H1 (cell line): ENCODE measurements at regions not wholly inside any gene's neighbourhood (a gene's known extent, or its start where the extent isn't known, plus 50 kb on each side); places are given as distances from the start of the nearest gene placed in this dataset.

Experiments used
- CTCF ChIA-PET: fragments of 300-600 bp; sonication (Branson Sonifier 250); formaldehyde crosslinking; loops from one replicate; lab custom pipeline; 2021; ENCODE audit not compliant: partially characterized antibody; lab: Charles Lee
- POLR2A ChIA-PET: fragments of 300-600 bp; sonication (Branson Sonifier 250); formaldehyde crosslinking; loops from one replicate; lab custom pipeline; 2021; ENCODE audit warnings: inconsistent platforms; ENCODE audit not compliant: partially characterized antibody; lab: Charles Lee
- DNase-seq, 2 experiments: peaks; one replicate each; pipeline versions ENCODE4 v3.0.0 to v3.0.0-alpha.2; 2010 to 2022; ENCODE audit warnings: low spot score in 2 of 2, low read depth in 1 of 2, mixed read lengths in 1 of 2
- FAIRE-seq: peaks from 2 replicates; lab custom pipeline; 2011; peaks lifted over from hg19 to GRCh38; lab: Jason Lieb, UNC
- H2AFZ ChIP-seq: 2 replicates; pipeline ENCODE4 v1.8.1; 2012; ENCODE audit warnings: low read length, inconsistent platforms
- H2AK5ac ChIP-seq: 2 replicates; pipeline ENCODE4 v1.6.1; 2013; ENCODE audit warnings: low read depth, low read length
- H2BK120ac ChIP-seq: replicated peaks from 2 replicates; pipeline ENCODE3; 2013; ENCODE audit warnings: low read depth, low read length, inconsistent platforms
- H2BK12ac ChIP-seq: 2 replicates; pipeline ENCODE4 v1.6.1; 2013; ENCODE audit warnings: low read depth, low read length
- H2BK15ac ChIP-seq: 2 replicates; pipeline ENCODE4 v1.6.1; 2013; ENCODE audit warnings: low read length
- H2BK20ac ChIP-seq: 2 replicates; pipeline ENCODE4 v1.6.1; 2013; ENCODE audit warnings: low read length
- H2BK5ac ChIP-seq: 2 replicates; pipeline ENCODE4 v1.6.1; 2013; ENCODE audit warnings: low read depth, low read length
- H3K14ac ChIP-seq: 2 replicates; pipeline ENCODE4 v1.6.1; 2013; ENCODE audit warnings: inconsistent platforms; ENCODE audit not compliant: insufficient read length
- H3K18ac ChIP-seq: 2 replicates; pipeline ENCODE4 v1.6.1; 2013; ENCODE audit warnings: low read length; ENCODE audit errors: extremely low read depth
- H3K23ac ChIP-seq: 2 replicates; pipeline ENCODE4 v1.6.1; 2013; ENCODE audit warnings: inconsistent platforms; ENCODE audit not compliant: insufficient read length
- H3K23me2 ChIP-seq: 2 replicates; pipeline ENCODE4 v1.6.1; 2013; ENCODE audit warnings: low read depth, low read length
- H3K27ac ChIP-seq: 2 replicates; pipeline ENCODE4 v1.6.1; 2011; ENCODE audit warnings: low read depth, low read length, inconsistent platforms
- H3K27me3 ChIP-seq, 4 experiments: replicated peaks in 1 of 4; 1 replicate in 1 of 4; 2 replicates in 3 of 4; pipeline versions ENCODE4 v1.6.1 to v1.8.1; 2011 to 2013; ENCODE audit warnings: low read length in 3 of 4, mild to moderate bottlenecking in 3 of 4, inconsistent platforms in 2 of 4, mixed read lengths in 2 of 4, moderate library complexity in 1 of 4; ENCODE audit not compliant: control insufficient read depth in 3 of 4, insufficient read depth in 3 of 4; ENCODE audit errors: extremely low read depth in 1 of 4
- H3K36me3 ChIP-seq, 4 experiments: 2 replicates each; pipeline versions ENCODE4 v1.6.1 to v1.8.1; 2011 to 2013; ENCODE audit warnings: mild to moderate bottlenecking in 4 of 4, low read length in 3 of 4, moderate library complexity in 2 of 4, control low read depth in 1 of 4, inconsistent platforms in 1 of 4; ENCODE audit not compliant: insufficient read depth in 4 of 4, control insufficient read depth in 2 of 4
- H3K4ac ChIP-seq: replicated peaks from 2 replicates; pipeline ENCODE3; 2013; ENCODE audit warnings: low read length, low read depth, mixed read lengths, inconsistent platforms; ENCODE audit not compliant: insufficient read length
- H3K4me1 ChIP-seq, 4 experiments: replicated peaks in 1 of 4; 1 replicate in 1 of 4; 2 replicates in 3 of 4; pipeline versions ENCODE4 v1.6.1 to v1.8.1; 2011 to 2013; ENCODE audit warnings: low read length in 3 of 4, inconsistent platforms in 2 of 4, mixed read lengths in 1 of 4; ENCODE audit not compliant: insufficient read depth in 4 of 4, control insufficient read depth in 3 of 4
- H3K4me2 ChIP-seq, 2 experiments: 2 replicates each; pipeline versions ENCODE4 v1.6.1 to v1.8.1; 2011 to 2013; ENCODE audit warnings: low read depth in 2 of 2, low read length in 2 of 2, control low read depth in 1 of 2, inconsistent platforms in 1 of 2, mild to moderate bottlenecking in 1 of 2; ENCODE audit not compliant: insufficient read depth in 1 of 2
- H3K4me3 ChIP-seq, 4 experiments: fragments of 200-600, 300-600 bp in 1 of 4; sonication (generic), shearing (Covaris generic), sonication (Bioruptor Twin) in 1 of 4; 2 replicates each; pipeline versions ENCODE4 v1.5.1 to v1.8.1; 2011 to 2016; ENCODE audit warnings: low read length in 4 of 4, low read depth in 3 of 4, control low read depth in 2 of 4, inconsistent platforms in 2 of 4, mild to moderate bottlenecking in 2 of 4, mixed read lengths in 1 of 4, moderate library complexity in 1 of 4; ENCODE audit not compliant: insufficient read depth in 2 of 4; ENCODE audit errors: extremely low read depth in 1 of 4
- H3K56ac ChIP-seq: replicated peaks from 2 replicates; pipeline ENCODE3; 2013; ENCODE audit warnings: low read depth, mild to moderate bottlenecking, mixed read lengths, low read length, inconsistent platforms; ENCODE audit not compliant: insufficient read length
- H3K79me1 ChIP-seq: 2 replicates; pipeline ENCODE4 v1.6.1; 2013; ENCODE audit warnings: low read depth, low read length, control low read depth
- H3K79me2 ChIP-seq, 2 experiments: 2 replicates each; pipeline versions ENCODE4 v1.6.1 to v1.8.1; 2012 to 2013; ENCODE audit warnings: low read length in 2 of 2, mild to moderate bottlenecking in 2 of 2, inconsistent platforms in 1 of 2; ENCODE audit not compliant: insufficient read depth in 2 of 2, control insufficient read depth in 1 of 2
- H3K9ac ChIP-seq, 4 experiments: replicated peaks in 1 of 4; 1 replicate in 1 of 4; 2 replicates in 3 of 4; pipeline versions ENCODE4 v1.6.1 to v1.8.1; 2011 to 2013; ENCODE audit warnings: low read depth in 3 of 4, low read length in 3 of 4, control low read depth in 2 of 4, mild to moderate bottlenecking in 2 of 4, moderate library complexity in 2 of 4, inconsistent platforms in 1 of 4; ENCODE audit errors: extremely low read depth in 1 of 4
- H3K9me3 ChIP-seq, 2 experiments: 2 replicates each; pipeline versions ENCODE4 v1.6.1 to v1.8.1; 2012 to 2013; ENCODE audit warnings: mild to moderate bottlenecking in 2 of 2, moderate library complexity in 2 of 2, control low read depth in 1 of 2, inconsistent platforms in 1 of 2, low read depth in 1 of 2, low read length in 1 of 2, mixed read lengths in 1 of 2; ENCODE audit not compliant: insufficient read depth in 2 of 2
- H4K20me1 ChIP-seq, 2 experiments: replicated peaks in 1 of 2; 2 replicates each; pipeline versions ENCODE3 to v1.8.1; 2011 to 2013; ENCODE audit warnings: inconsistent platforms in 2 of 2, low read length in 2 of 2, mild to moderate bottlenecking in 1 of 2; ENCODE audit not compliant: insufficient read depth in 2 of 2, control insufficient read depth in 1 of 2
- H4K5ac ChIP-seq: 2 replicates; pipeline ENCODE4 v1.6.1; 2013; ENCODE audit warnings: low read length, low read depth, mixed read lengths, inconsistent platforms; ENCODE audit not compliant: insufficient read length
- H4K8ac ChIP-seq: 2 replicates; pipeline ENCODE4 v1.8.0; 2013; ENCODE audit warnings: mild to moderate bottlenecking, moderate library complexity, low read length, inconsistent platforms; ENCODE audit not compliant: insufficient read depth; ENCODE audit errors: extremely low read depth
- H4K91ac ChIP-seq: replicated peaks from 2 replicates; pipeline ENCODE3; 2013; ENCODE audit warnings: low read length, mixed read lengths, inconsistent platforms; ENCODE audit not compliant: insufficient read length
- BACH1 ChIP-seq: IDR thresholded peaks from 2 replicates; pipeline ENCODE4 v1.6.1; 2012; ENCODE audit warnings: low read length, improper control_type of control experiment
- NRF1 ChIP-seq: IDR thresholded peaks from 2 replicates; pipeline ENCODE4 v1.6.1; 2011; ENCODE audit warnings: mild to moderate bottlenecking, low read depth, low read length, improper control_type of control experiment
- PHF8 ChIP-seq: fragments of 200-600 bp; sonication (generic); conservative IDR thresholded peaks from 2 replicates; pipeline ENCODE4 v1.7.1; 2012; ENCODE audit warnings: low read depth, mild to moderate bottlenecking, inconsistent platforms, low read length, moderate library complexity
- USF2 ChIP-seq: IDR thresholded peaks from 2 replicates; pipeline ENCODE4 v1.6.1; 2011; ENCODE audit warnings: low read length, improper control_type of control experiment
- WGBS, 2 experiments: shearing (Covaris generic) in 1 of 2; methylation state at CpG; one replicate each; pipeline versions ENCODE4 v1.1.6 to v1.1.7; 2013 to 2015; ENCODE audit warnings: low lambda C conversion rate in 2 of 2, mixed read lengths in 2 of 2, inconsistent platforms in 1 of 2, low coverage in 1 of 2, missing lambda C conversion rate in 1 of 2; ENCODE audit not compliant: insufficient replicate concordance in 2 of 2, insufficient coverage in 1 of 2, insufficient read length in 1 of 2; ENCODE audit errors: extremely low coverage in 1 of 2, missing lambda C conversion rate in 1 of 2; 5-methylcytosine and 5-hydroxymethylcytosine counted together

GRCh38 chr4:66376921-66377320 lies 706.6 kb upstream of the EPHA5 start:
- H2AK5ac ChIP-seq: no peak overlapping the region
- H3K79me2 ChIP-seq: no peaks in the 10 kb centered on the region
- no peak overlapping the region for H3K9ac ChIP-seq
- ChIA-PET CTCF (no interaction called here), POLR2A (no interaction called here)
- H4K5ac ChIP-seq: no peak overlapping the region
- H3K79me1 ChIP-seq: no peaks in the 10 kb centered on the region
- H3K4me3 ChIP-seq: no peak overlapping the region
- no peak overlapping the region for H3K23ac ChIP-seq
- no peaks in the 10 kb centered on the region for H3K4me1 ChIP-seq
- H3K14ac ChIP-seq: no peak overlapping the region
- no peak overlapping the region for H3K27ac ChIP-seq
- H2AFZ ChIP-seq: no peak overlapping the region
- H2BK120ac ChIP-seq: no peak overlapping the region
- no peak for FAIRE-seq
- no peak overlapping the region for H3K4me2 ChIP-seq
- H3K4ac ChIP-seq: no peak overlapping the region
- no peaks in the 10 kb centered on the region for H3K9me3 ChIP-seq
- H4K8ac ChIP-seq: no peak overlapping the region
- H2BK15ac ChIP-seq: no peak overlapping the region
- no peaks in the 10 kb centered on the region for H3K27me3 ChIP-seq
- H2BK5ac ChIP-seq: no peak overlapping the region
- DNase-seq: no peak
- peaks cover 0 to 1% of the 10 kb centered on the region in 2 experiments for H4K20me1 ChIP-seq
- H3K18ac ChIP-seq: no peak overlapping the region
- no peaks in the 10 kb centered on the region for H3K36me3 ChIP-seq
- H3K56ac ChIP-seq: no peak overlapping the region
- H2BK12ac ChIP-seq: no peak overlapping the region
- TF ChIP-seq PHF8: no peak
- TF ChIP-seq NRF1: no peak
- TF ChIP-seq BACH1: no peak
- TF ChIP-seq USF2: no peak
- H2BK20ac ChIP-seq: no peak overlapping the region
- no peak overlapping the region for H4K91ac ChIP-seq
- 100% methylated on average over 1 of the region's 1 CpG; no CpG with 5 or more reads in 1 of the 2 experiments for WGBS, 2 experiments
- H3K23me2 ChIP-seq: no peaks in the 10 kb centered on the region
